GM10248 (cell line): ENCODE measurements at regions not wholly inside any gene's neighbourhood (a gene's known extent, or its start where the extent isn't known, plus 50 kb on each side); places are given as distances from the start of the nearest gene placed in this dataset.
A peak's percentile ranks its signal among the peaks of the same experiment; 100 is the strongest.

Source experiments
- CTCF ChIA-PET: fragments of 300-600 bp; sonication (Branson Sonifier 250); formaldehyde crosslinking; extraction: SDS; loops from one replicate; lab custom pipeline; 2021; ENCODE audit warnings: antibody characterized with exemption; lab: Yijun Ruan, JAX
- POLR2A ChIA-PET: fragments of 350-650 bp; sonication (Branson Sonifier 250); formaldehyde crosslinking; extraction: SDS; loops from one replicate; lab custom pipeline; 2020; ENCODE audit warnings: antibody characterized with exemption; lab: Yijun Ruan, JAX
- DNase-seq: peaks from one replicate; pipeline ENCODE4 v3.0.0; 2012; ENCODE audit errors: extremely low spot score
- TF ChIP-seq, protein P1 (sequence below): IDR thresholded peaks from 2 replicates; pipeline ENCODE4 v1.5.1; 2012; ENCODE audit warnings: mild to moderate bottlenecking, low read depth; ENCODE audit errors: extremely low read depth, missing control alignments, control extremely low read depth

DNA sequence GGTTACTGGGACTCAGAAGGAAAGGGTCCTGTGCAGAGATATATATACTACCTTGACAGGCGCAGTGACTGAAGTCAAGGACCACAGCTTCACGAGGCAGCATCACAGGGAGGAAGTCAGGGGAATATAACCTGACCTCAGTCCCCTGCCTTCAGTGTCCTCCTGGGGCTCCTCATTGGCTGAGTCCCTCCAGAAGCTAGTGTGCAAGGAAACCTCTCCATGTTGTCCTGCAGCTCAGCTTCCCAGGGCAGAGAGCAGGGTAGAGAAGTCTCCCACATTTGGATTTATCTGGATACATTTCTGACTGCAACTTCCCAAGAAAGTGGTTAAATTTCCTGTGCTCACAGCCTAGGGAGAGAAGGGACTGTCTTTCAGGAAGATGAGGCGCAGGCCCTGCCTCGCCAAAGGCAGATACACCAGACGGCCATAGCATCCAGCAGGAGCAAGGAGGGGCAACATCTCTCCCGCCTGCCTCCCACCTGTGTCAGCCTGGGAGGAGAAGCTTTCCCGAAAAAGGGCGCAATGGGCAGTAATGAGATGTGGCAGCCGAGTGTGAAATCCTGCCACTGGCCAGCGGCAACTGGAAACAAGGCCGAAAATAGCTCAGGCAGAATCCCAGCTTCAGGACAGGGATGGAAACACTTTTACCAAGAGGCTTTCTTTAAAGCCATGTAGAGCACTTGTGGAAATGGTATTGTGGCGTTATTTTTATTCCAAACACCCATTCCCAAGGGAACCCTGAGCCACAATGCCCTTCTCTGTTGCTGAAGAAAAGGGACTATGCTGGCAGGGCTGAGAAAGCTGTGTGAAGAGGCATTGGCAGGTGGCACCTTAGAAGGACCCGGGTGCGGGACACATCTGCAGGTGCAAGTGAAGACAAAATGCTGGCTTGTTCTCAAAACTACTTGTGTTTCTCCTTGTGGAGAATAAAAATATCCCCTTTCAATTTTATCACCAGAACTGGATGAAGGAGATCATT is 54.9 kb upstream of the HIF1A start:
- DNase-seq, result no peak
- TF ChIP-seq, protein P1, sequence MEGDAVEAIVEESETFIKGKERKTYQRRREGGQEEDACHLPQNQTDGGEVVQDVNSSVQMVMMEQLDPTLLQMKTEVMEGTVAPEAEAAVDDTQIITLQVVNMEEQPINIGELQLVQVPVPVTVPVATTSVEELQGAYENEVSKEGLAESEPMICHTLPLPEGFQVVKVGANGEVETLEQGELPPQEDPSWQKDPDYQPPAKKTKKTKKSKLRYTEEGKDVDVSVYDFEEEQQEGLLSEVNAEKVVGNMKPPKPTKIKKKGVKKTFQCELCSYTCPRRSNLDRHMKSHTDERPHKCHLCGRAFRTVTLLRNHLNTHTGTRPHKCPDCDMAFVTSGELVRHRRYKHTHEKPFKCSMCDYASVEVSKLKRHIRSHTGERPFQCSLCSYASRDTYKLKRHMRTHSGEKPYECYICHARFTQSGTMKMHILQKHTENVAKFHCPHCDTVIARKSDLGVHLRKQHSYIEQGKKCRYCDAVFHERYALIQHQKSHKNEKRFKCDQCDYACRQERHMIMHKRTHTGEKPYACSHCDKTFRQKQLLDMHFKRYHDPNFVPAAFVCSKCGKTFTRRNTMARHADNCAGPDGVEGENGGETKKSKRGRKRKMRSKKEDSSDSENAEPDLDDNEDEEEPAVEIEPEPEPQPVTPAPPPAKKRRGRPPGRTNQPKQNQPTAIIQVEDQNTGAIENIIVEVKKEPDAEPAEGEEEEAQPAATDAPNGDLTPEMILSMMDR, result no peak
- ChIA-PET POLR2A (no interaction called here), CTCF (interaction anchor here (1.6 kb wide), 1 partner anchor 16 kb away, joined by 3 read pairs; no protein-coding TSS in a partner anchor)

- no peak for DNase-seq
Measured at GRCh38 chr14:61641914-61642613, 53.2 kb upstream of the HIF1A start.

DNA sequence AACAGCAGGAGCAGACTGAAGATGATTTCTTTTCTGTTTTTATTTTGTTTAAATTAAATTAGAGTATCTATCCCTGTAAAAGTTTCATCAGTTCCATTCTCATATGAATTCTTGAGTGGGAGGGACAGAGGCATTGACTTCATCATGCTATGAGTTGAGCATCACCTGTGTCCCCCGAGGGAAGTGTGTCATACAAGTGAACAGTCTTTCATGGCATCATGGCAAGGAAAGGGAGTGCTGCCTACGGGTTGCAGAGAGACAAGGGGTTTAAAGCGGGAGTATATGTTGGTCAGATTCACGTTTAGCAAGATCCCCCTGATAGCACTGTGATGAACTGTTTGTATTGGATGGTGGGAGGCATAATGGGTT is 52.7 kb upstream of the HIF1A start:
- TF ChIP-seq, protein P1, result no peak
- DNase-seq, result no peak
- ChIA-PET CTCF (no interaction called here), POLR2A (no interaction called here)

More at GRCh38 chr14:61641914-61642613, 53.2 kb upstream of the HIF1A start:
- POLR2A ChIA-PET, result no interaction called here
- TF ChIP-seq, protein P1, result no peak
- CTCF ChIA-PET, result no interaction called here

DNA sequence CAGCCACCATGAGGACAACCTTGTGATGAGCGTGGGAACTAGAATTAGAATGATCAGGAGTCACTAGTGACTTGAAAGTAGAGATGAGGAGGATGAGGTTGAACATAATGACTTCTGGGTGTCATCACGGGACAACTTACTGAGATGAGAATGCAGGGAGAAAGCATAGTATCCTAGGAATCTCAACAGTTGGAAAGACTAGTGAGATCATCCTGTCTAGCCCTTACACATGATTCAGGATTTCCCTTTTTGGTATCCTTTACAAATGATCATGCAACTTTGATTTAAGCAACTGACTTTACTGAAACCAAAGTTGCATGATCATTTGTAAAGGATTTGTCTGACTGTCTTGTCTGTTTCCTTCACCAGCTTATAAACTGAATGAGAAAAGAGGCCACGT is 51.8 kb upstream of the HIF1A start:
- CTCF ChIA-PET, result no interaction called here

GRCh38 chr14:61644175-61644574 is 51.1 kb upstream of the HIF1A start:
- TF ChIP-seq, protein P1, result no peak
- ChIA-PET POLR2A (no interaction called here), CTCF (no interaction called here)
- DNase-seq, result no peak

More for the DNA sequence above, 51.8 kb upstream of the HIF1A start:
- POLR2A ChIA-PET, result no interaction called here
- no peak for DNase-seq
- TF ChIP-seq, protein P1, result no peak

GRCh38 chr14:61644834-61645233 is 50.5 kb upstream of the HIF1A start:
- CTCF ChIA-PET, result no interaction called here
- DNase-seq, result peak; percentile 32
- TF ChIP-seq, protein P1, result no peak
- POLR2A ChIA-PET, result no interaction called here
